ENCODE measurements at regions not wholly inside any gene's neighbourhood (a gene's known extent, or its start where the extent isn't known, plus 50 kb on each side); places are given as distances from the start of the nearest gene placed in this dataset.

DNA sequence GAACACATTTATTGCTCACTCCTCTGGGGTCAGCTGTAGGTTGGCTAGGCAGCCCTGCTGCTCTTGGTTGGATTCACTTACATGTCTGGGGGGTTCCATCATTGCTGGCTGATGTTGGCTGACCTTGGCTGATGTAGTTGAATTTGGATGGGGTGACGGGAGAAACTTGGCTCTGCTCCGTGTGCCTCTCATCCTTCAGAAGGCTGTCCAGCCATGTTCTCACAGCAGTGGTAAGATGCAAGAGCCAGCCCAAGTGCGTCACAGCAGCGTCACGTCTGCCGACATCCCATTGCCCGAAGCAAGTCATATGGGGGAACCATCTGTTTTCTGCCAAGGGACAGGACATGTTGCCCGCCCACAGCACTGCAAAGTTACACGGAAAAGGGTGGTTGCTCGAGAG, 613.5 kb downstream of the MATN1 start:
- H3K9me3 Mint-ChIP-seq (ENCODE audit: low read depth), result no peaks in the 10 kb centered on the region
- H3K4me1 Mint-ChIP-seq (ENCODE audit: low read depth), result peaks cover 2% of the 10 kb centered on the region
- H3K27me3 Mint-ChIP-seq, result peaks cover 36% of the 10 kb centered on the region
- no peaks in the 10 kb centered on the region for H3K36me3 Mint-ChIP-seq (ENCODE audit: insufficient read depth)
- H3K27ac Mint-ChIP-seq, result no peak overlapping the region
- DNase-seq (ENCODE audit: low spot score, unreplicated experiment), result no peak
- TF ChIP-seq, protein P1, sequence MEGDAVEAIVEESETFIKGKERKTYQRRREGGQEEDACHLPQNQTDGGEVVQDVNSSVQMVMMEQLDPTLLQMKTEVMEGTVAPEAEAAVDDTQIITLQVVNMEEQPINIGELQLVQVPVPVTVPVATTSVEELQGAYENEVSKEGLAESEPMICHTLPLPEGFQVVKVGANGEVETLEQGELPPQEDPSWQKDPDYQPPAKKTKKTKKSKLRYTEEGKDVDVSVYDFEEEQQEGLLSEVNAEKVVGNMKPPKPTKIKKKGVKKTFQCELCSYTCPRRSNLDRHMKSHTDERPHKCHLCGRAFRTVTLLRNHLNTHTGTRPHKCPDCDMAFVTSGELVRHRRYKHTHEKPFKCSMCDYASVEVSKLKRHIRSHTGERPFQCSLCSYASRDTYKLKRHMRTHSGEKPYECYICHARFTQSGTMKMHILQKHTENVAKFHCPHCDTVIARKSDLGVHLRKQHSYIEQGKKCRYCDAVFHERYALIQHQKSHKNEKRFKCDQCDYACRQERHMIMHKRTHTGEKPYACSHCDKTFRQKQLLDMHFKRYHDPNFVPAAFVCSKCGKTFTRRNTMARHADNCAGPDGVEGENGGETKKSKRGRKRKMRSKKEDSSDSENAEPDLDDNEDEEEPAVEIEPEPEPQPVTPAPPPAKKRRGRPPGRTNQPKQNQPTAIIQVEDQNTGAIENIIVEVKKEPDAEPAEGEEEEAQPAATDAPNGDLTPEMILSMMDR (IDR thresholded peaks at IDR 0.05; ENCODE audit: unreplicated experiment), result no peak
- H3K4me3 Mint-ChIP-seq (ENCODE audit: low read depth), result no peak overlapping the region

DNA sequence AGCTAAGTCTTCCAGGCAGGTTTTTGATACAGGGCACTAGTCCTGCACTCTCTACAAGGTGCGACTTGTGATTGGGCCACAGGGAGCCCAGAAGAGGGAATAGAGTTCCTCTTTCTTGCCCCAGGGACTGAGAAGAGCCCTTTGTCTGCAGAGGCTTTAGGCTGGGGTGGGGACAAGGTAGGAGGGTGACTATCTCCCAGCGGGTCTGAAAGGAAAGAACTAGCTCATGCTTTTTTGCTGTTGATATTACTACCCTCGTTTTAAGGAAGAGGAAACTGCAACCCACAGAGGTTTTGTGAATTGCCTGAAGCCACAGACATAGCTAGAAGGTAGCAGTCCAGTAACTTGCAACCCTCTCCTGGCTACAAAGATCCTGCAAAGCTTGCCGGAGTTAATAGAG, 615.2 kb downstream of the MATN1 start:
- peaks cover 2% of the 10 kb centered on the region for H3K4me1 Mint-ChIP-seq (ENCODE audit: low read depth)
- DNase-seq (ENCODE audit: low spot score, unreplicated experiment), result no peak
- peaks cover 46% of the 10 kb centered on the region for H3K27me3 Mint-ChIP-seq
- H3K27ac Mint-ChIP-seq, result no peak overlapping the region
- TF ChIP-seq, protein P1 (IDR thresholded peaks at IDR 0.05; ENCODE audit: unreplicated experiment), result no peak
- no peaks in the 10 kb centered on the region for H3K36me3 Mint-ChIP-seq (ENCODE audit: insufficient read depth)
- H3K9me3 Mint-ChIP-seq (ENCODE audit: low read depth), result no peaks in the 10 kb centered on the region
- H3K4me3 Mint-ChIP-seq (ENCODE audit: low read depth), result no peak overlapping the region

DNA sequence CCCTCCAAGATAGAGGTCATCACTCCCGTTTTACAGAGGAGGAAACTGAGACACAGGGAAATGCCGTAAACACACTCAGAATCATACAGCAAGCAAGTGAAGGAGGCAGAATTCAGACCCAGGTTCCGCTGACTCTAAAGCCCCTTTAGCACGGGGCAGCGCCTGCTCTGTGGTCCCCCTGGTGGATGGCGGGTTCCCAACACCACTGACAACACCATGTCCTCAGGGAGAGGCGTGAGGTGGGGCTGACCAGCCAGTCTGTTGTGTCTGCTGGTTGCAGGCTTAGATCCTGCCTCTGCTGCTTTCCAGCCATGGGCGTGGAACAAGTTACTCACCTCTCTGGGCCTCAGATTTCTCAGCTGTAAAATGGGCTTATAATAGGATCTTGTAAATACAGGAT, 617.3 kb downstream of the MATN1 start:
- peaks cover 50% of the 10 kb centered on the region for H3K27me3 Mint-ChIP-seq
- no peaks in the 10 kb centered on the region for H3K4me1 Mint-ChIP-seq (ENCODE audit: low read depth)
- H3K36me3 Mint-ChIP-seq (ENCODE audit: insufficient read depth), result no peaks in the 10 kb centered on the region
- no peaks in the 10 kb centered on the region for H3K9me3 Mint-ChIP-seq (ENCODE audit: low read depth)
- TF ChIP-seq, protein P1 (IDR thresholded peaks at IDR 0.05; ENCODE audit: unreplicated experiment), result peak; percentile 74
- peak; percentile 61 for DNase-seq (ENCODE audit: low spot score, unreplicated experiment)
- H3K4me3 Mint-ChIP-seq (ENCODE audit: low read depth), result no peak overlapping the region
- no peak overlapping the region for H3K27ac Mint-ChIP-seq

DNA sequence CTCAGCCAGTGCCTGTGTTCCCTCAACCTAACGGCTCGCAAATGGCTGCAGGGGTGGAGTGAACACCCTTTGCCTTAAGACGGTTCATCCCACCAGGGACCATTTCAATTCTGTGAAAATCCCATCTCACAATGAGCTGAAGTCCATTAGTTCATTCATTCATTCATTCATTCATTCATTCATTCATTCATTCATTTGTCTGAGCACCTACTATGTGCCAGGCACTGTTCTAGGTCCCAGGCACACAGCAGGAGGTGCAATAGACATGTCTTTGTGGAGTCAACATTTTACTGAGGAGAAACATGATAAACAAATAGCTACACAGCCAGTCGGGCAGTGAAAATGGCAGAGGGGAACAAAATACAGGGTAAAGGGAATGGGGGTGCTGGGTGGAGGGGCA, 618.8 kb downstream of the MATN1 start:
- Mint-ChIP-seq H3K4me3 (ENCODE audit: low read depth) (no peak overlapping the region), H3K9me3 (ENCODE audit: low read depth) (no peaks in the 10 kb centered on the region), H3K27me3 (peaks cover 40% of the 10 kb centered on the region), H3K4me1 (ENCODE audit: low read depth) (no peaks in the 10 kb centered on the region), H3K27ac (no peak overlapping the region), H3K36me3 (ENCODE audit: insufficient read depth) (no peaks in the 10 kb centered on the region)
- no peak for DNase-seq (ENCODE audit: low spot score, unreplicated experiment)
- TF ChIP-seq, protein P1 (IDR thresholded peaks at IDR 0.05; ENCODE audit: unreplicated experiment), result no peak

DNA sequence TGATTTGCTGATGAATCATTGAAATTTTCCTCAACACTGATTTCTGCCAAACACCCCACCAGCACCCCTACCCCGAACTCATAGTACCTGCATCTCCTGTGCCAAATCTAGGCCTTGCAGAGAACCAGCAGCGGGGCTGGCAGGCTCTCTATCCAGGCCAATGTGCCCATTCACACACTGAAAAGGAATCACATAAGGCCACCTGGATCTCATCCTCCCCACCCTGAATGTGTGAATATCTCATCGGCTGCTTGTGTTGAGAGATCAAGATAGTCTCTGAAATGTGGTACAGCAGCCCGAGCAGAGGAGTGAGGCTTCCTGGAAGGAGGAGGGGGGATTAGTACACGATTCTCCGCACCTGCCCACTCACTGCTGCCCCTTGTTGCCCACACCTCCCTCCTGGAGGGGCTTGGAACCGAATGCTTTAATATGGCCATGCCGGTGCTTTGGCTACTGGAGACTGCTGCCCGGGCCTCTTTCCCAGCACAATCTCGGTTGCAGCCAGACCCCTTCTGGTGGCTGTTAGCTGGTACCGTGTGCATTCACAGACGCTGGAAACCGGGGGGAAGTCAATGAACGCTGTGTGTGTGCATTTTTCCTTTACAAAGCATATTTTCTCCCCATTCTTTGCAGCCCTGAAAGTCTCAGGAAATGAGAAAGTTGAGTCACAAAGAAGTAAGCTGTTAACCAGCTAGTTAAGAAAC, 619.5 kb downstream of the MATN1 start:
- Mint-ChIP-seq H3K9me3 (ENCODE audit: low read depth) (no peaks in the 10 kb centered on the region), H3K4me1 (ENCODE audit: low read depth) (no peaks in the 10 kb centered on the region), H3K27ac (no peak overlapping the region), H3K4me3 (ENCODE audit: low read depth) (no peak overlapping the region), H3K27me3 (peaks cover 41% of the 10 kb centered on the region), H3K36me3 (ENCODE audit: insufficient read depth) (no peaks in the 10 kb centered on the region)
- TF ChIP-seq, protein P1 (IDR thresholded peaks at IDR 0.05; ENCODE audit: unreplicated experiment), result peak; percentile 12
- no peak for DNase-seq (ENCODE audit: low spot score, unreplicated experiment)

Data from progenitor cell of endocrine pancreas (in vitro differentiated cells).